ACHN (cell line): ENCODE measurements at regions not wholly inside any gene's neighbourhood (a gene's known extent, or its start where the extent isn't known, plus 50 kb on each side); places are given as distances from the start of the nearest gene placed in this dataset.

Experiments used
- DNase-seq: peaks from one replicate; pipeline ENCODE4 v3.0.0-alpha.2; 2015
- in situ Hi-C: cut with HindIII; loops from 2 replicates; pipeline ENCODE4 v1.10.0; 2017; ENCODE audit warnings: low sequenced_read_pairs, low pct_ligation_motif_present, low pct_unique_long_range_greater_than_20kb

DNA sequence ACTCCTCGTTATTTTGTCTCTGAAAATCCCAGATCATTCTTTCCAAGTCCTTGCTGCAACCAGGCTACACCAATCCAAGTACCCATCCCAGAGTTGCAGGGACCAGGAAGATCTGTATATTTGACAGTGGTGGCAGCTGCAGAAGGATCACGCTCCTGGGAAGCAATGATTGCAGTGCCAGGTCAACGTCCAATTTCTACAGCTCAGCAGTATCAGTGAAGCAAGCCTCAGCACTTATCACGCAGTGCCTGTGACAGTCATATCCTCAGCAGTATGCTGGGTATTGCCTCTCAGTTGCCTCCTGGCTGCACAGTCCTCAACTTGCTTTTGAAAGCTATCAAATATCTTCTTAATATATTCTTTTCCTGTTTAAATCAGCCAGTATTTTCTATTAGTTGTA, 66.7 kb downstream of the BARHL2 start:
- no peak for DNase-seq
- in situ Hi-C loops, result no loop called here

DNA sequence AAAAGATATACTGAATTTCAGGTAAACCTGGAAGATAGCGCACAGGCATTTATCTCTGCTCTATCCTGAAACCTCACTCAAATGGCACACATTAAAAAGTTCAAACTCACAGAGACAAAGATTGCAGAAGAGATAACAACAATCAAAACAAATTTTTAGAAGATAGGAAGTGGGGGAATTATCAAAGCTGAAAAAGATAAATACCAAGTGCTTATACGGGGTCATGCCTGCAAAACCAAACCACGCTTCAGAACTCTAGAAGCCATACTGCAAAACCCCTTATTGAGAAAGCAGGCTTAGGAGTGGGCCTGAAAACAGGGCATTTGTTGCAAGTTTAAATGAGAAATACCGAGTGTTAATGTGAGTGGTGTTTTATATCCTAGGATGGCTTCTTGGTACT, 76.8 kb downstream of the BARHL2 start:
- no peak for DNase-seq
- in situ Hi-C loops, result no loop called here

- no peak for DNase-seq
- in situ Hi-C loops, result no loop called here
These were observed 94.4 kb downstream of the BARHL2 start for GRCh38 chr1:90622666-90623065.

GRCh38 chr1:90621986-90622385, 95.1 kb downstream of the BARHL2 start:
- no peak for DNase-seq
- in situ Hi-C loops, result no loop called here

- in situ Hi-C loops, result no loop called here
- DNase-seq, result peak; percentile 28
These were observed 100.7 kb downstream of the BARHL2 start for GRCh38 chr1:90616395-90616794.

GRCh38 chr1:90614872-90615271, 102.2 kb downstream of the BARHL2 start:
- DNase-seq, result no peak
- in situ Hi-C loops, result no loop called here

DNA sequence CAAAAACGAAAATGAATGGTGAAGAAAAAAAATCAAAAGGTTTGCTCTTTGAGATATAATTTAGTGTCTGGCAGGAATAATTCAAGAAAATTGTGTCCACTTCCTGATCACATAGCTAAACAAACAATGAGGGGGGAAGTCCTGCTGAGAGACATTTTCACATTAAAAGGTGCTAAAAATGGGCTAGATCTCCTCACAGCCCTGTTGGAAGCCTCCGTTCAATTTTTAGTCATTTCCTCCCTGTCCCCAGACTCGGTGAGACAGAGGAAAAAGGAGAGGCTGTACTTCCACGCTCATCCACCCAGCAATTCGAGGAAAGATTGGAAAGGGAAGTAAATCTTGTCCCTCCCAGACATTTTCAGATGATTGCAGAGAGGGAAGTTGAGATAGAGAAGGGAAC, 103.7 kb downstream of the BARHL2 start:
- DNase-seq, result no peak
- in situ Hi-C loops, result no loop called here

- DNase-seq, result no peak
- in situ Hi-C loops, result no loop called here
These were observed 105.1 kb downstream of the BARHL2 start for GRCh38 chr1:90612033-90612432.

GRCh38 chr1:90607736-90608135, 109.4 kb downstream of the BARHL2 start:
- in situ Hi-C loops, result no loop called here

GRCh38 chr1:90605070-90605469, 112.0 kb downstream of the BARHL2 start:
- DNase-seq, result no peak
- in situ Hi-C loops, result no loop called here

More at GRCh38 chr1:90607736-90608135, 109.4 kb downstream of the BARHL2 start:
- DNase-seq, result no peak

GRCh38 chr1:90593312-90593711, 123.8 kb downstream of the BARHL2 start:
- DNase-seq, result no peak
- in situ Hi-C loops, result no loop called here

DNA sequence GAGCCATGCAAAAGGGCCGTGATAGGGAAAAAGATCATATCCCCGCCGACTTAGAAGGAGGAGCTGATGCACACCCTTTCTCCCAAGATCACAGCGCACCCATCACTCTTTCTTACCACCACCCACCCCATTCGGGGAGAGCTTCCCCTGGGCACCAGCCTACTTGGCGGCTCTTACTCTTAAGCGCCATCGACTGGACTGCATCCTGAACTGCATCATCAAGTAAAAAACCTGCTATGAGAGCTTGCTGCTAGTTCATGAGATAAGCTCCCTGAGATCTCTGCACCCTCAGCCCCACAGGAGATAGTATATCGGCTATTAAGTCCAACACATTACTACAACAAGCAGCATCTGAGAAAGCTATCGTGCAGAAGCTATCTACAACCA, 125.1 kb downstream of the BARHL2 start:
- DNase-seq, result no peak
- in situ Hi-C loops, result no loop called here

DNA sequence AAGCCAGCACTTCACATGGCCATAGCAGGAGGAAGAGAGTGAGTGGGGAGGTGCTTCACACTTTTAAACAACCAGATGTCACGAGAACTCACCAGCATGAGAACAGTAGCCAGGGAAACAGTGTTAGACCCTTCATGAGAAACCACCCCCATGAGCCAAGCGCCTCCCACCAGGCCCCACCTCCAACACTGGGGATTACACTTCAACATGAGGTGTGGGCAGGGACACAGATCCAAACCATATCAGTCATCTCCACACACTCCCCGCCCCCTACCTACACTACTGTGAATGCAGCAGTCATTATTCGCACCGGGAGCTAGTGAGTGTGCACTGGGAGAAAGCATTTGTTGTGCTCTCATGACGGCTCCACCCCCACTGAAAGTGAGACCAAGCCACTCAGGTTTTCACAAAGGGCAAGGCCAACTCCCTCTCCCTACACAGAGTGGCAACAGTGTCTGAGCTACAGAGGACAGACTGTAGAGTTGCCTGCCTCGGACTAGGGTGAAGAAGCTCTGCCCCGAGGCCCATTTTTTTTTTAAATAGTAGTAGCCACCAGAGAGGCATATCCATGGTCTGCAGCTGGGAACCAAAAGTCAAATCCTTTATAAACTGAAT, 125.6 kb downstream of the BARHL2 start:
- no peak for DNase-seq
- in situ Hi-C loops, result no loop called here

- in situ Hi-C loops, result no loop called here
- no peak for DNase-seq
These were observed 136.9 kb downstream of the BARHL2 start for GRCh38 chr1:90580176-90580575.

GRCh38 chr1:90579212-90579802, 137.8 kb downstream of the BARHL2 start:
- in situ Hi-C loops, result no loop called here
- peak; percentile 44 for DNase-seq

DNA sequence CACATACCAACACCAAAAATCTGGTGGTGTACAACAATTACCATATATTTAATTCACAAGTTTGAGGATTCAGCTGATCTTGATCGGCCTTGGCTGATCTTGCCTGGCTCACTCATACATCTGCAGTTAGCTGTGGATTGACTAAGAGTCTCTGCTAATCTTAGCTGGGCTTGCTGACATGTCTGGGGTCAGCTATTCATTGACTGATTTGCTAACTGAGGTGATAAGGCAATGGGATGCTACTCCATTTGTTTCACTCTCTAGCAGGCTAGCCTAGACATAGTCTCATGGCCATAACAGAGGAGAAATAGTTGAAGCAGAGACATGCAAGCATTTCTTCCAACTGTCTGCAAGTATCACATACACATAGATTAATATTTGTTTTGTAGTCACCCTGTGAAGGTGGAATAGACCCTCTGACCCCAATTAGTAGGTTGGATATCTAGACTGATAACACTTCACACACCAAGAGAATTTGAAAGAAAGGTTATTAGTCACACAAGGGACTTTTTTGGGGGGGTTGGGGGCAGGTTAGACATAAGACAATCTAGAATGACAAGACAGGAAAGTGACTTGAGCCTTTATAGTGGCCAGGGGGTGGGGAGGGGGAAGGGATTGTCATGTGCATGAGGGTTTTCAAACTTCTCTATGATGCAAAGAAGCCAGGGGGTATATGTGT, 142.3 kb downstream of the BARHL2 start:
- in situ Hi-C loops, result no loop called here

DNA sequence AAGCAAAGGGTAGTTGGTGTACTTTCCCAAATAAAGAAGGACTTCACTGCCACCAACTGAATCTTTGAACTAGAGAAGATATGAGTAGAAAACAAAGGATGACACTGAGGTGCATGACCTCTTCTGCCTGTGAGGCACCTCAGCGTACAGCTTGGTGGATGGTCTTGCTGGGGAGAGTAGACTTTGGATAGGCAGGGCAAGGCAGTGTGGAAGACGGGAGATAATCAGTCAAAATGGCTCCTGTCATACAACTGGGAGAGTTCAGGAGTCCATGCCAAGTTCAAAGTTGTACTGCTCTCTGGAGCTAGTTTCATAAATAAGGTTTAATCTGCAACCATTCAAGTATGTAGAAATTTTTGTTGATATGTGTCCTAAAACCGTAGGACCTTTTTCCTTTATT, 143.4 kb downstream of the BARHL2 start:
- no peak for DNase-seq
- in situ Hi-C loops, result no loop called here

More for the DNA sequence above, 142.3 kb downstream of the BARHL2 start:
- no peak for DNase-seq

GRCh38 chr1:90572446-90572845, 144.7 kb downstream of the BARHL2 start:
- DNase-seq, result no peak
- in situ Hi-C loops, result no loop called here

DNA sequence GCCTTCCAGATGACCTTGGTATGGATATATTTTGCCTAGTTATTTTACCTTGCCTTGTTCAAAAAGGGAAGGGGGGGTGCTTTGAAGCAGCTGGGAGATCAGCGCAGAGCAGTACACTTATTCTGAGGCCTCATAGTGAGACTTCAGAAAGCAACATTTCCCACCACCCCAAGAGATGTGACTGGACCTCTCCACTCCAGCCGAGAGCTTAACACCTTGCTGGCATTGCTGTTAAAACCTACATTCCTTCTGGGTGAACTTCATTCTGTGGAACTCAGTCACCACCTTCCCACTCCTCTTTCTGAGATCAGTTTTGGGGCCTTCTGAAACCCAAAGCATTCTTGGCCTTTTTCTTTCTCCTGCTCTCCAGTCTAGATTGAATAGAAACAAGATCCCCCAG, 148.7 kb downstream of the BARHL2 start:
- in situ Hi-C loops, result no loop called here
- no peak for DNase-seq

GRCh38 chr1:90564164-90564563, 152.9 kb downstream of the BARHL2 start:
- in situ Hi-C loops, result no loop called here

More at GRCh38 chr1:90564164-90564563, 152.9 kb downstream of the BARHL2 start:
- no peak for DNase-seq
